Astrocyte of the spinal cord (primary cell): ENCODE measurements at regions not wholly inside any gene's neighbourhood (a gene's known extent, or its start where the extent isn't known, plus 50 kb on each side); places are given as distances from the start of the nearest gene placed in this dataset.

Experiments used
- DNase-seq: peaks from one replicate; pipeline ENCODE4 v3.0.0; 2011; ENCODE audit warnings: low read depth, low spot score
- H3K4me3 ChIP-seq: 2 replicates; pipeline ENCODE4 v1.5.1; 2011; ENCODE audit warnings: low read depth, mild to moderate bottlenecking, low read length, moderate library complexity
- in situ Hi-C: cut with HindIII; loops from 2 replicates; pipeline ENCODE4 v1.10.0; 2017; ENCODE audit warnings: low sequenced_read_pairs
- TF ChIP-seq, protein P1 (sequence below): IDR thresholded peaks from 2 replicates; pipeline ENCODE4 v1.5.1; 2012; ENCODE audit warnings: low read depth, mild to moderate bottlenecking, low read length, inconsistent platforms

DNA sequence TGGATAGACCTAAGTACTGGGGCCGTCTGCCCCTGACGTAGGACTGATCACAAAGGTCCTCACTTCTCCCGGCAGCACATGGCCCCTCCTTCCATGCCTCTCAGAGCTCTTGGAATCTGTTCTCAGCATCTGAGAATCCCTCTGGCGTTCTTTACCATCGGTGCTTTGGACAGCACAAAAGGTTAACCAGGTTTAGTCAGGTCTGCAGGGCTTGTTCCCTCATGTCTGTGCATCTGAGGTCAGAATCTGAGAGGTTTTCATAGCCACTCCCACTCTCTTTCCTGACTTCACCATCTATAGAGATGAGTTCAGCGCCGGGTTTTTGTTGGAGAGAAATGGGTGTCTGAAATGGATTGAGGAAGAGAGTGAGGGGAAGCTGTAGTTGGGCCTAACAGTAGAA, 130.0 kb upstream of the ARHGAP5 start:
- in situ Hi-C loops = no loop called here
- TF ChIP-seq, protein P1, sequence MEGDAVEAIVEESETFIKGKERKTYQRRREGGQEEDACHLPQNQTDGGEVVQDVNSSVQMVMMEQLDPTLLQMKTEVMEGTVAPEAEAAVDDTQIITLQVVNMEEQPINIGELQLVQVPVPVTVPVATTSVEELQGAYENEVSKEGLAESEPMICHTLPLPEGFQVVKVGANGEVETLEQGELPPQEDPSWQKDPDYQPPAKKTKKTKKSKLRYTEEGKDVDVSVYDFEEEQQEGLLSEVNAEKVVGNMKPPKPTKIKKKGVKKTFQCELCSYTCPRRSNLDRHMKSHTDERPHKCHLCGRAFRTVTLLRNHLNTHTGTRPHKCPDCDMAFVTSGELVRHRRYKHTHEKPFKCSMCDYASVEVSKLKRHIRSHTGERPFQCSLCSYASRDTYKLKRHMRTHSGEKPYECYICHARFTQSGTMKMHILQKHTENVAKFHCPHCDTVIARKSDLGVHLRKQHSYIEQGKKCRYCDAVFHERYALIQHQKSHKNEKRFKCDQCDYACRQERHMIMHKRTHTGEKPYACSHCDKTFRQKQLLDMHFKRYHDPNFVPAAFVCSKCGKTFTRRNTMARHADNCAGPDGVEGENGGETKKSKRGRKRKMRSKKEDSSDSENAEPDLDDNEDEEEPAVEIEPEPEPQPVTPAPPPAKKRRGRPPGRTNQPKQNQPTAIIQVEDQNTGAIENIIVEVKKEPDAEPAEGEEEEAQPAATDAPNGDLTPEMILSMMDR = no peak
- no peak for DNase-seq
- H3K4me3 ChIP-seq = no peak overlapping the region

DNA sequence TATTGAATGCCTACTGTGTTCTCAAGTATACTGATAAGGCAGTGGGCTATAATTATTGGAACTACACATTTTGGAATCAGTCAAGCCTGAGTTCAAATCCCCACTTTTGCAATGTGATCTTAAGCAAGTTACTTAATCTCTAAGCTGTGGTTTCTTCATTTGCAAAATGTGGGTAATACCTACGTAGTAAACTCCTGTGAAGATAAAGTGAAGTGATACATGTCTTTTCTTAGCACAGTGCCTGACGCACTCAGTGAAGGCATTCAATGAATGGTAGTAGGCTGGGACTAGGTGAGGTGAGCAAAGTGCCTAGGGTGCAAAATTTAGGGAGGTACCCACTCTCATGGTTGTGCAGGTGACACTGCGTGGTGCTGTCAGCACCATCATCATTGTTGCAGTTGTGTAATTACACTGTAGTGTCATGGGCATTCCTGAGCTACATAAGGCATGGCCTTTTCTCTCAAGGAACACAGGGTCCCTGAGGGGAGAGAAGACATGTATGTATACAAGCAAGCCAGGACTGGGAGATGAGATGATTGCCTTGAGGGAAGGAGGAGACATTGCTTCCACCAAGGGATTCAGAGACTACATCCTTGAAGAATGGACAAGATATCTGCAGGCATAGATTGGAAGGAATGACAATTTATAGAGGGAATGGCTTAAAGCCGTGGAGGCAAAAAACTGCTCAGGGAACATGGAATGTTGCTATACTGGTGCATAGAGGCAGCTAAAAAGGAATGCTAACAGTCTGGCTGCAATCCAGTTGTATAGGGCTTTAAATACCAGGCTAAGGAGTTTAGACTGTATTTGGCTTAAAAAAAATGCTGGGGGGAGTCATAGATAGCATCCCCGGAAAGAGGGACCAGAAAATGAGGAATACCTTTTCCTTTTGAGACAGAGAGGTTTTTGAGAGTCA, 129.2 kb upstream of the ARHGAP5 start:
- in situ Hi-C loops = no loop called here
- no peak overlapping the region for H3K4me3 ChIP-seq
- DNase-seq = no peak
- TF ChIP-seq, protein P1 = no peak

DNA sequence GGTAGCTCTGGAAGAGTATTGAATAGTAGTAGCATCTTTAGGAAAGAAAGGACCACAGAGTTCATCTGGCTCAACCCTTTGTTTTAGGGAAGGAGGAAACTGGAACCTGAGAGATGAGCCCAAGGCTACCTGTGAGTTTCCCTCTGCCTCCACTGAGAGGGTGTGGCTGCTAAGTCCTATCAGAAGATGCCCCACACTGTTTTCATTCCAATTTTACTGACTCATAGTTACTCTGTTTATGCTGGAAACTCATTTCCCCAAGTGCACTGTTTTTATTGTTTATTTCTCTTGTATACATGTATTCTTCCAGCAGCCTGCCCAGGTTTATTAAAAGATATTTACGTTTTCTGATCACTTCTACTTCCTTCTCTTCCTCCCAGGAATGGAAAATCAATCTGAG, 127.4 kb upstream of the ARHGAP5 start:
- in situ Hi-C loops = no loop called here
- DNase-seq = no peak
- TF ChIP-seq, protein P1 = no peak
- H3K4me3 ChIP-seq = no peak overlapping the region

DNA sequence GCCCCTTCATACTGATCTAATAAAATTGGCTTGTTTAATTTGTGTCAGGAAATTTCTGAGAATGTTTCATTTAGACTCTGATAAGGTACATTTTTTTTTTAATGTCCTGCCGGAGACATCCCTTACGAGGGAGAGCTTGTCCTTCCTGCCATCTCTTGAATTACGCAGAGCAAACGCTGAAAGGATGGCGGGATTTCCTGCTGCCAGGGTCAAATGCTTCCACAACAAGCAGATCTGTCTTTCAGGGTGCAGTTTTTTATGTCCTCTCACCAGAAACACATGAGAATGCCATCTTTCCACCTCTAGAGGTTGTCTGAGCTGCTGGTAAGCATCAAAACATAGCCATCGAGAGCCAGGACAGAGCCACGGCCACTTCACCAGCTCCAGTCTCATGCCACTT, 126.8 kb upstream of the ARHGAP5 start:
- DNase-seq = no peak
- H3K4me3 ChIP-seq = no peak overlapping the region
- TF ChIP-seq, protein P1 = no peak
- in situ Hi-C loops = no loop called here

DNA sequence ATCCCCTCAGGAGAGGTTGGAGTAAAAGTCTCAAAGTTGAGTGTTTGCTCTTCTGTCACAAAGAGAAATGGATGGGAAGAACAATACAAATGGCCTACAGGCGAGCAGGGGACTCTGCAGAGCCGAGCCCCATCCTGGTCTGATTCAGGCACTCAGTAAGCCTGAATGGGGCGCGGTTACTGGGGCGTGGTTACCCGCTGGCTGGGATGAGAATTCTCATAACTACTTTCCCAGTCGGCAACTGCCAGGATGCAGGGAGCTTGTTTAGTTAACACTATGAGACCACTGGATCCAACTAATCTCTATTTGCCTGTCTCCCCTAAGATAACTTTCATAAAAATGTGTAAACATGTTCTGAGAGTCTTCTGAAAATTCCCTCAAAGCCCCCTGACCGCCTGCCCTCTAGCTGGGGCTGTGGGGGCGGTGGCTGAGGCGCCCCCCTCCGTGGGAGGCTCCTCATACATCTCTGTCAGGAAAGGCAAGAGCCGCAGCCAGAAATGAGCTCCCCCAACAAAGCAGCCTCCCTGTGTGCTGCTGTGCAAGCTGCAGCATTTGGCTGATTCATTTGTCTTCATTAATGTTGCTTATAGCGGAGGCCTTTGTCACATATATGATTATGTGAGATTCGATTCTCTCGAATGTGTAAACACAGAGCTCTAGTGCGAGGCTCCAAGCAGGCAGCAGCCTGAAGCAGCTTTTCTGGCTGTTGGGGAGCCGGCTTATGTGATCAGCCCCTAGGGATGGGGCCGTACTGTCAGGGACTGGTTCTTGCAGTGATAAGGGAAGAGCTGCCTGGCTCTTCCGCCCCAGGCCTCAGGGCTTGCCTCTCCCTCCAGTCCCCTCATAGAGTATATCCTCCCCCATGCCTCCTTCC, 126.1 kb upstream of the ARHGAP5 start:
- DNase-seq = peak; percentile 61
- H3K4me3 ChIP-seq = no peak overlapping the region
- TF ChIP-seq, protein P1 = no peak
- in situ Hi-C loops = no loop called here

DNA sequence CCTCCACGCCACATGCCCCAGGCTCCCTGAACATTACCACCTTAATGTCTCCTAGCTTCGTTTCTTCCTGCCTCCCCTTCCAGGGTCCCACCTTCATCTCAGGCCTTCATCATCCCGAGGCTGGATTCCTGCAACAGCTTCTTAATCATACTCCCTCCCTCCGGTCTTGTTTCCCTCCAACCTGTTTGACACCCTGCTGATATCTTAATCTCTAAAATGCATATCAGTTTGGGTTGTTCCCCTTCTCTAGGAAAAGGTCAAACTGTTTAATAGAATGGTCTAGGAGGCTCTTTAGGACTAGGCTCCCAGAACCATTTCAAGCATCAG, 125.5 kb upstream of the ARHGAP5 start:
- no peak for DNase-seq
- in situ Hi-C loops = no loop called here
- TF ChIP-seq, protein P1 = no peak
- no peak overlapping the region for H3K4me3 ChIP-seq
